ENCODE measurements at regions not wholly inside any gene's neighbourhood (a gene's known extent, or its start where the extent isn't known, plus 50 kb on each side); places are given as distances from the start of the nearest gene placed in this dataset.

DNA sequence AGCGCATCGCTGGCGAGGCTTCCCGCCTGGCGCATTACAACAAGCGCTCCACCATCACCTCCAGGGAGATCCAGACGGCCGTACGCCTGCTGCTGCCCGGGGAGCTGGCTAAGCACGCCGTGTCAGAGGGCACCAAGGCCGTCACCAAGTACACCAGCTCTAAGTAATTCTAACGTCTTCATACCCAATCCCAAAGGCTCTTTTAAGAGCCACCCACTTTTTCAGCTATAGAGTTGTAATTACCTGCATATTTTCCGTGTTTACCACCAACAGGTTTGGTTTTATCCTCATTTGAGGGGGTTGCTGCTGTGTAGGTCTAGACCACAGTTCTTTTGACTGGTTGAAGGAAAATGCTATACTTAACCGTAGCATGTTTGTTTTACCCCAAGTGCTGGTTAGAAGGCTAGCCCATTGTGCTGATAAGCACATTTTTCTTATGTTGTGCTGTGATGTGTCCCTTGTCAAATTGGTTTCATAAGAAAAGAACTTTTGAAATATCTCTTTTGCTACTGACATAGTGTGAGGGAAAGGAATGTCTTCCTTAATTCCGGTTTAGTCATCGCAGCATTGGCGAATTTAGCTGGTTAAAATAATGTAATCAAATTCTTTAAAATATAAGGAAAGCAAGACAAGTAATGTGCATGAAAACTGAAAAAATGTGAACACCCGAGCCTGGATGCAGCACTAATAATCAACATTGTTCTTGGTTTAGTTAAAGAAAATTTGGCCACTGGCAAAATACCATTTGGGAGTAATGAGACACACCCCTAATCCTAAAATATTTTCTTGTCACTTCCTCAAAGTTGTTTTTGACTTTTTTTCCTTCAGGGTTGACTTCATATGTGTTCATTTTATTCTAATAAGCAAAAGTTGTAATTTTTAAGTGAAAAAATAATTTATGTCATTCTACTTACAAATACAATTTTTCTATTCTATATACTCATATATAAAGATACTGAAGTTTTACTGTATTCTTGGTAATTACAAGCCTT lies 112.8 kb downstream of the HFE start:
- H3K36me3 ChIP-seq (replicated peaks), result no peaks in the 10 kb centered on the region
- DNase-seq, result peak; percentile 68
- TF ChIP-seq, protein P1, sequence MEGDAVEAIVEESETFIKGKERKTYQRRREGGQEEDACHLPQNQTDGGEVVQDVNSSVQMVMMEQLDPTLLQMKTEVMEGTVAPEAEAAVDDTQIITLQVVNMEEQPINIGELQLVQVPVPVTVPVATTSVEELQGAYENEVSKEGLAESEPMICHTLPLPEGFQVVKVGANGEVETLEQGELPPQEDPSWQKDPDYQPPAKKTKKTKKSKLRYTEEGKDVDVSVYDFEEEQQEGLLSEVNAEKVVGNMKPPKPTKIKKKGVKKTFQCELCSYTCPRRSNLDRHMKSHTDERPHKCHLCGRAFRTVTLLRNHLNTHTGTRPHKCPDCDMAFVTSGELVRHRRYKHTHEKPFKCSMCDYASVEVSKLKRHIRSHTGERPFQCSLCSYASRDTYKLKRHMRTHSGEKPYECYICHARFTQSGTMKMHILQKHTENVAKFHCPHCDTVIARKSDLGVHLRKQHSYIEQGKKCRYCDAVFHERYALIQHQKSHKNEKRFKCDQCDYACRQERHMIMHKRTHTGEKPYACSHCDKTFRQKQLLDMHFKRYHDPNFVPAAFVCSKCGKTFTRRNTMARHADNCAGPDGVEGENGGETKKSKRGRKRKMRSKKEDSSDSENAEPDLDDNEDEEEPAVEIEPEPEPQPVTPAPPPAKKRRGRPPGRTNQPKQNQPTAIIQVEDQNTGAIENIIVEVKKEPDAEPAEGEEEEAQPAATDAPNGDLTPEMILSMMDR (IDR thresholded peaks at IDR 0.05; ENCODE audit: low read depth, low read length, missing control alignments), result no peak
- peak overlapping the region; percentile 73 for H3K4me3 ChIP-seq (ENCODE audit: low read depth, low read length)
- in situ Hi-C loops (cut with HindIII; ENCODE audit: low pct_ligation_motif_present, low sequenced_read_pairs), result no loop called here
- H3K27me3 ChIP-seq (replicated peaks), result no peaks in the 10 kb centered on the region
- peak overlapping the region; percentile 71 for H3K27ac ChIP-seq

DNA sequence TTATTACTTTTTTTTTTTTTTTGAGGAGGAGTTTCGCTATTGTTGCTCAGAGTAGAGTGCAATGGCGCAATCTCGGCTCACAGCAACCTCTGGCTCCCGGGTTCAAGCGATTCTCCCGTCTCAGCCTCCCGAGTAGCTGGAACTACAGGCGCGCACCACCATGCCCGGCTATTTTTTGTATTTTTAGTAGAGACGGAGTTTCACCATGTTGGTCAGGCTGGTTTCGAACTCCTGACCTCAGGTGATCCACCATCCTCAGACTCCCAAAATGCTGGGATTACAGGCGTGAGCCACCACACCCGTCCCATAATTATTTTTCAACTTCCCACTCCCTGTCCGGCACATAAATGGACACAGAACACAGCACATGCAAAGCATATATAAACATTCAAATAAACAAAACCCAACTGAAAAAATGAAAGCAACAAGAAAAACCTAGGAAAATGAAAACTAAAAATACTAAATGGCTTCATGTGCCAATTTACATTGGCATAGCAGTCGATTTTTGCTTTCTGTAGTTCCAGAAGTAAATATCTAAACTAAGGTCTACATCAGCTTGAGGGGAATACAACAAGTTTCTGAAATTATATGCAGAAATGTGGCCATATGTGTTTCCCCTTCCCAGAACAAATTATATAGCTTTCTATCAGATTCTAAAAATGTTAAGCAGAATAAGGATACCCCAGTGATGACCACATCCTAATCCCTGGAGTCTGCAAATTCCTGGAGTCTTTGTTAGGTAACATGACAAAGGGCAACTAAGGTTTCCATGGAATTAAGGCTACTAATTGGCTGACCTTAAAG lies 113.9 kb downstream of the HFE start:
- Histone ChIP-seq H3K4me3 (ENCODE audit: low read depth, low read length) (no peak overlapping the region), H3K27ac (no peak overlapping the region), H3K36me3 (replicated peaks) (no peaks in the 10 kb centered on the region), H3K27me3 (replicated peaks) (no peaks in the 10 kb centered on the region)
- in situ Hi-C loops (cut with HindIII; ENCODE audit: low pct_ligation_motif_present, low sequenced_read_pairs), result no loop called here
- TF ChIP-seq, protein P1 (IDR thresholded peaks at IDR 0.05; ENCODE audit: low read depth, low read length, missing control alignments), result no peak
- no peak for DNase-seq

DNA sequence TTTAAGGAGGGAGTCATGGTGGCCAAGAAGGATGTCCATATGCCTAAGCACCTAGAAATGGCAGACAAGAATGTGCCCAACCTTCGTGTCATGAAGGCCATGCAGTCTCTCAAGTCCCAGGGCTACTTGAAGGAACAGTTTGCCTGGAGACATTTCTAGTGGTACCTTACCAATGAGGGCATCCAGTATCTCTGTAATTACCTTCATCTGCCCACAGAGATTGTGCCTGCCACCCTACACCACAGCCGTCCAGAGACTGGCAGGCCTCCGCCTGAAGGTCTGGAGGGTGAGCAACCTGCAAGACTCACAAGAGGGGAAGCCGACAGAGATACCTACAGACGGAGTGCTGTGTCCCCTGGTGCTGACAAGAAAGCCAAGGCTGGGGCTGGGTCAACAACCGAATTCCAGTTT lies 115.0 kb downstream of the HFE start:
- no peak for DNase-seq
- TF ChIP-seq, protein P1 (IDR thresholded peaks at IDR 0.05; ENCODE audit: low read depth, low read length, missing control alignments), result no peak
- Histone ChIP-seq H3K4me3 (ENCODE audit: low read depth, low read length) (no peak overlapping the region), H3K36me3 (replicated peaks) (no peaks in the 10 kb centered on the region), H3K27ac (no peak overlapping the region), H3K27me3 (replicated peaks) (no peaks in the 10 kb centered on the region)
- in situ Hi-C loops (cut with HindIII; ENCODE audit: low pct_ligation_motif_present, low sequenced_read_pairs), result no loop called here

DNA sequence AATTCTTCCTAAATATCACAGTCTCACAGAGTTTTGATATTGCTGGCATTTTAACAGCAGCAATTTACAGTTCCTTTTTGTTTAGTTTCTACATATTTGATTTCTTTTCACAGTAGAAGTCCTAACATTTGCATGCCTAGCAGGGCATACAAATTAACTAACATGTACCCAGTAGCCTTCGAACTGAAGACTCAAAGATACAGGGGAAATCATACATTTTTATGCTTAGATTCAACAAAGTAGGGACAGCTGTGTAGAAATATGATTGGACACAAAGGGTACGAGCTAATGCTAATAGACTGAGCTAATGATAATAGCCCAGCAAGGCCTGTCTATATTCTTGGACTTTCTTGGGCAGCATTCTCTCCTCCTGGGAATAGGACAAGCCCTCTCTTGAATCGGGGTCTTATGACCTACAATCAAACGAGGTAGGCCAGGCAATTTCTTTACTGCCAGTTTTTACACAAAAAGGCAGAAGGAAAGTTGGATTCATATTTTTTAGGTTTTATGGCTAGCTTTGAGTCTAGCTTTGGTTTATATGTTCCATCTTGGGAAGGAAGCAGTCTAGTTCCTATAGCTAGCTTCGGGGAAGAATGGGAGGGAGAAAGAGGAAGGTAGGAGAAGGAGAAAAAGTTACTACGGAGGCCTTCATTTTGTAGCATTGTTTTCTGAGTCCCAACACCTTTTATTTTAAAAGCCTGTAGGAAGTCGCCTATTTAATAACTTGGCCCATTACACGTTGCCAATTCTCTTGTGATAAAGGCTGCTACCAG lies 115.8 kb downstream of the HFE start:
- H3K4me3 ChIP-seq (ENCODE audit: low read depth, low read length), result no peak overlapping the region
- H3K27me3 ChIP-seq (replicated peaks), result no peaks in the 10 kb centered on the region
- in situ Hi-C loops (cut with HindIII; ENCODE audit: low pct_ligation_motif_present, low sequenced_read_pairs), result no loop called here
- DNase-seq, result no peak
- H3K27ac ChIP-seq, result no peak overlapping the region
- TF ChIP-seq, protein P1 (IDR thresholded peaks at IDR 0.05; ENCODE audit: low read depth, low read length, missing control alignments), result no peak
- no peaks in the 10 kb centered on the region for H3K36me3 ChIP-seq (replicated peaks)

DNA sequence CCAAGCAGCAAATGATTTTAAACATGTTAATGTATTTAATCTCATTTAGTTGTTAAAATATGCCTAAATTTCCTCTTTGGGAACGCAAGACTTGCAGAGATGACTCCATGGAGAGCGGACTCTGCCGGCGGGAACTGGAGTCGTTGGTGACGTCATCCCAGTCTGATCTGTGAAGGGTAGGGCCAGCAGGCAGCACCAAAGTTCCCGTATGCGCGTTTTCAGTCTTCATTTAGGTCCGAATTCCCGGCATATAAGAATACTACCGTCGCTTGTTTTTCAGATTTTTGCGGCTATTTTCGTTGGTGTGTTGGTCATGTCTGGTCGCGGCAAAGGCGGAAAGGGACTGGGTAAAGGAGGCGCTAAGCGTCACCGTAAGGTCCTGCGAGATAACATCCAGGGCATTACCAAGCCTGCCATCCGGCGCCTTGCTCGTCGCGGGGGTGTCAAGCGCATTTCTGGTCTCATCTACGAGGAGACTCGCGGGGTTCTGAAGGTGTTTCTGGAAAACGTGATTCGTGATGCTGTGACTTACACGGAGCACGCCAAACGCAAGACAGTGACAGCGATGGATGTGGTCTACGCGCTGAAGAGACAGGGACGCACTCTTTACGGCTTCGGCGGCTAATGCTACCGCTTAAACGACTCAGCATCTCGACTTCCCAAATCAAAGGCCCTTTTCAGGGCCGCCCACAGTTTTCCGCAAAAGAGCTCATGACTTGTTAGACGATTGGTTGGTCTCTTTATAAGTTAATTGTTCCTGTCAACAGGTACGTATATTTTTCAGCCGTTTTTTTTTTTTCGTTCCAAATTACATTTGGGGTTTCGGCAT lies 117.3 kb downstream of the HFE start:
- TF ChIP-seq, protein P1 (IDR thresholded peaks at IDR 0.05; ENCODE audit: low read depth, low read length, missing control alignments), result peak; percentile 59
- in situ Hi-C loops (cut with HindIII; ENCODE audit: low pct_ligation_motif_present, low sequenced_read_pairs), result no loop called here
- Histone ChIP-seq H3K27ac (peak overlapping the region; percentile 97), H3K27me3 (replicated peaks) (no peaks in the 10 kb centered on the region), H3K36me3 (replicated peaks) (no peaks in the 10 kb centered on the region), H3K4me3 (ENCODE audit: low read depth, low read length) (peak overlapping the region; percentile 95)
- peak; percentile 99 for DNase-seq
